Stimulated activated CD4-positive, alpha-beta T cell treated with anti-CD3 and anti-CD28 coated beads, Interleukin-1b, Interleukin-23, amount 100 ng/mL, for 1 hour (primary cell): ENCODE measurements at regions not wholly inside any gene's neighbourhood (a gene's known extent, or its start where the extent isn't known, plus 50 kb on each side); places are given as distances from the start of the nearest gene placed in this dataset.

Experiments
- DNase-seq, 2 donors: peaks; one replicate each; pipeline ENCODE4 v3.0.0-alpha.2; 2020; ENCODE audit warnings: low read depth in 2 of 2

- DNase-seq = no peak
These were observed 509.2 kb upstream of the ZEB2 start for GRCh38 chr2:145029081-145029480.

GRCh38 chr2:145028101-145028920 is 508.4 kb upstream of the ZEB2 start:
- no peak for DNase-seq

GRCh38 chr2:145026456-145027455 is 506.8 kb upstream of the ZEB2 start:
- DNase-seq = no peak

- DNase-seq = no peak
These were observed 505.5 kb upstream of the ZEB2 start for GRCh38 chr2:145025382-145025781.

GRCh38 chr2:145023334-145023934 is 503.5 kb upstream of the ZEB2 start:
- DNase-seq = no peak

- DNase-seq = no peak
These were observed 502.9 kb upstream of the ZEB2 start for GRCh38 chr2:145022666-145023333.

- no peak for DNase-seq
These were observed 502.2 kb upstream of the ZEB2 start for GRCh38 chr2:145021962-145022665.

GRCh38 chr2:145020694-145021093 is 500.8 kb upstream of the ZEB2 start:
- DNase-seq = no peak

GRCh38 chr2:145020139-145020538 is 500.2 kb upstream of the ZEB2 start:
- no peak for DNase-seq

- DNase-seq = no peak
These were observed 498.6 kb upstream of the ZEB2 start for GRCh38 chr2:145018502-145018901.

- no peak for DNase-seq
These were observed 497.2 kb upstream of the ZEB2 start for GRCh38 chr2:145017149-145017548.

GRCh38 chr2:145016711-145017110 is 496.8 kb upstream of the ZEB2 start:
- no peak for DNase-seq

GRCh38 chr2:145015561-145015960 is 495.6 kb upstream of the ZEB2 start:
- no peak for DNase-seq

- DNase-seq = no peak
These were observed 492.9 kb upstream of the ZEB2 start for GRCh38 chr2:145012806-145013205.

GRCh38 chr2:145012214-145012670 is 492.3 kb upstream of the ZEB2 start:
- no peak for DNase-seq

GRCh38 chr2:145010635-145011034 is 490.7 kb upstream of the ZEB2 start:
- no peak for DNase-seq

GRCh38 chr2:145007960-145008263 is 488.0 kb upstream of the ZEB2 start:
- no peak for DNase-seq

GRCh38 chr2:145007093-145007959 is 487.4 kb upstream of the ZEB2 start:
- DNase-seq = no peak

GRCh38 chr2:145002624-145003023 is 482.7 kb upstream of the ZEB2 start:
- no peak for DNase-seq

GRCh38 chr2:145000376-145000775 is 480.5 kb upstream of the ZEB2 start:
- no peak for DNase-seq
